ENCODE measurements at regions not wholly inside any gene's neighbourhood (a gene's known extent, or its start where the extent isn't known, plus 50 kb on each side); places are given as distances from the start of the nearest gene placed in this dataset.

DNA sequence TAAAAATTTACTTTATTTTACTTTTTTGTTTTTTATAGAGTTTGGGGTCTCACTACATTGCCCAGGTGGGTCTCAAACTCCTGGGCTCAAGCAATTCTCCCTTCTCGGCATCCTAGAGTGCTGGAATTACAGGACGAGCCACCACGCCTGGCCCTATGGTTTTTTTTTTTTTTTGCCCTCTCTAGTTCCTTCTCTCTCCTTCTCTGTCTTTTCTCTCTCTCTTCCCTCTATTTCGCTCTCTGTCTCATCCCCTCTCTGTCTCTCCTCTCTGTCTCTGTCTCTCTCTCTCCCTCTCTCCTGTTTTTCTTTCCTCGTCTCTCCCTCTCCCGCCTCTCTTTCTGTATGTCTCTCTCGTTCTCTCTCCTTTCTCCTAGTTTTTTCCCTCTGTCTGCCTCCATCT is 202.6 kb upstream of the LHX5 start:
- no peak overlapping the region for H3K4me3 ChIP-seq
- no peak for DNase-seq
- H3K27ac ChIP-seq = no peak overlapping the region
- no peaks in the 10 kb centered on the region for H3K36me3 ChIP-seq
- peaks cover 0 to 67% (median 9%) of the 10 kb centered on the region in 3 donors for H3K27me3 ChIP-seq
- TF ChIP-seq, protein P1, sequence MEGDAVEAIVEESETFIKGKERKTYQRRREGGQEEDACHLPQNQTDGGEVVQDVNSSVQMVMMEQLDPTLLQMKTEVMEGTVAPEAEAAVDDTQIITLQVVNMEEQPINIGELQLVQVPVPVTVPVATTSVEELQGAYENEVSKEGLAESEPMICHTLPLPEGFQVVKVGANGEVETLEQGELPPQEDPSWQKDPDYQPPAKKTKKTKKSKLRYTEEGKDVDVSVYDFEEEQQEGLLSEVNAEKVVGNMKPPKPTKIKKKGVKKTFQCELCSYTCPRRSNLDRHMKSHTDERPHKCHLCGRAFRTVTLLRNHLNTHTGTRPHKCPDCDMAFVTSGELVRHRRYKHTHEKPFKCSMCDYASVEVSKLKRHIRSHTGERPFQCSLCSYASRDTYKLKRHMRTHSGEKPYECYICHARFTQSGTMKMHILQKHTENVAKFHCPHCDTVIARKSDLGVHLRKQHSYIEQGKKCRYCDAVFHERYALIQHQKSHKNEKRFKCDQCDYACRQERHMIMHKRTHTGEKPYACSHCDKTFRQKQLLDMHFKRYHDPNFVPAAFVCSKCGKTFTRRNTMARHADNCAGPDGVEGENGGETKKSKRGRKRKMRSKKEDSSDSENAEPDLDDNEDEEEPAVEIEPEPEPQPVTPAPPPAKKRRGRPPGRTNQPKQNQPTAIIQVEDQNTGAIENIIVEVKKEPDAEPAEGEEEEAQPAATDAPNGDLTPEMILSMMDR (IDR thresholded peaks at IDR 0.05) = no peak
- TF ChIP-seq POLR2AphosphoS5 (IDR thresholded peaks at IDR 0.05) = no peak
- no peak for TF ChIP-seq EP300 (IDR thresholded peaks at IDR 0.05)
- no peak for TF ChIP-seq POLR2A (IDR thresholded peaks at IDR 0.05)
- no peaks in the 10 kb centered on the region for H3K9me3 ChIP-seq
- intact Hi-C loops (cut with DNase I) = no loop called here
- no peaks in the 10 kb centered on the region for H3K4me1 ChIP-seq
- WGBS, 2 donors = 74 to 77% methylated on average over 7 of the region's 7 CpGs

DNA sequence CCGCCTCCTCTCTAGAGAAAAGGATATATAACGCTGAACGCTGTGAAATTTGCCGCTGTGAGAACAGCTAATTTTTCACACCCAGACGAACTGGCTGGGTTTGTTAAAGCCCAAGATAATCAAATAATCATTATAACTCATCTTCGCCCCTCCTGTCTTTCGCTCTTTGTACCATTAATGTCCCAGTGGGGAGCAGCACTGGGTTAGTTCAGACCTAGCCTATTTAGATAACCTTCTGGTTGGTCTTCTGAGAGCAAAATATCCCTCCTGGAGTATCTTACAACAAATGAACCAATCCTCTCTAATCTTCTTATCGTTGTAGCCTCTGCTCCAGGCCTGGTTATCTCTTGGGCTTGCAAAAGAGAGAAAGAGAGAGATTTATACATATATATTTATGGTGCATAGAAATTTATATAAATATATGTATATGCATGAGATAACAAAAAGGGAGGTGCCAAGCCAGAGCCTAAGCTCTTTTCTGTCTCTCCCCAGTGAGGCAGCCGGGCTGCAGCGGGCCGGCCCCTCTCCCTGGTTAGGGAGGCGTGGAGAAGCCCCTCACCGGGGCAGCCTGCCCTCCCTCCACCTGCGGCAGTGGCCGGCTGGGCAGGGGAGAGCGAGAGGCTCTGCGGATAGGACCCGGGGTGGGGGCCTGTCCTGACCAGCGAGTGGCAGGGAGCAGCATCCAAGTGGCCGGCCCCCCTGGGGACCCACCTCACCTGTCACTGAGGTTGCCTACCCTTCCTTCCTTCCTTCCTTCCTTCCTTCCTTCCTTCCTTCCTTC is 202.0 kb upstream of the LHX5 start:
- Histone ChIP-seq H3K4me3 (no peak overlapping the region), H3K9me3 (no peaks in the 10 kb centered on the region), H3K4me1 (no peaks in the 10 kb centered on the region), H3K27ac (no peak overlapping the region), H3K27me3 (peaks cover 0 to 74% (median 16%) of the 10 kb centered on the region in 3 donors), H3K36me3 (no peaks in the 10 kb centered on the region)
- no peak for DNase-seq
- 66 to 69% methylated on average over 20 of the region's 20 CpGs for WGBS, 2 donors
- TF ChIP-seq POLR2AphosphoS5 (IDR thresholded peaks at IDR 0.05) (no peak), POLR2A (IDR thresholded peaks at IDR 0.05) (no peak)
- TF ChIP-seq, protein P1 (IDR thresholded peaks at IDR 0.05) = no peak
- intact Hi-C loops (cut with DNase I) = no loop called here

DNA sequence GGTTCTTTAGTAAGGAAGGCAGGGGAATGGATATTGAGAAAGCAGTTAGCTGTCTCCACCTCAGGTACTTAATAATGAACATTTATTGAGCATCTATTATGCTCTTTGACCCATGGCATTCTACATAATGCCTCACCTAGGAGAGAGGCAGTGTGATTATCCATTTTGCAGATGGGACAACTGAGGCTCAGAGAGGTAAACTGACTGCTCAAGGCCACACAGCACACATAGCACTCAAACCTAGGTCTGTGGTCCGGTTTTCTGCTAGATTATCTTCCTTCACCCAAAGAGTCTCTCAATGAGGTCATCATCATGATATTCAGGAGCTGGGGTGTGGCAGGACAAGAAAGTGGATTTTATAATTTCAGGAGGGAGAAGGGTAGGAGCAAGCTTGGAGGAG is 199.1 kb upstream of the LHX5 start:
- Histone ChIP-seq H3K27me3 (peaks cover 0 to 87% (median 23%) of the 10 kb centered on the region in 3 donors), H3K36me3 (no peaks in the 10 kb centered on the region), H3K4me1 (no peaks in the 10 kb centered on the region), H3K4me3 (no peak overlapping the region), H3K27ac (no peak overlapping the region), H3K9me3 (no peaks in the 10 kb centered on the region)
- 74 to 98% methylated on average over 1 of the region's 1 CpG for WGBS, 2 donors
- intact Hi-C loops (cut with DNase I) = no loop called here
- TF ChIP-seq, protein P1 (IDR thresholded peaks at IDR 0.05) = no peak
- no peak for TF ChIP-seq POLR2AphosphoS5 (IDR thresholded peaks at IDR 0.05)
- DNase-seq = no peak

DNA sequence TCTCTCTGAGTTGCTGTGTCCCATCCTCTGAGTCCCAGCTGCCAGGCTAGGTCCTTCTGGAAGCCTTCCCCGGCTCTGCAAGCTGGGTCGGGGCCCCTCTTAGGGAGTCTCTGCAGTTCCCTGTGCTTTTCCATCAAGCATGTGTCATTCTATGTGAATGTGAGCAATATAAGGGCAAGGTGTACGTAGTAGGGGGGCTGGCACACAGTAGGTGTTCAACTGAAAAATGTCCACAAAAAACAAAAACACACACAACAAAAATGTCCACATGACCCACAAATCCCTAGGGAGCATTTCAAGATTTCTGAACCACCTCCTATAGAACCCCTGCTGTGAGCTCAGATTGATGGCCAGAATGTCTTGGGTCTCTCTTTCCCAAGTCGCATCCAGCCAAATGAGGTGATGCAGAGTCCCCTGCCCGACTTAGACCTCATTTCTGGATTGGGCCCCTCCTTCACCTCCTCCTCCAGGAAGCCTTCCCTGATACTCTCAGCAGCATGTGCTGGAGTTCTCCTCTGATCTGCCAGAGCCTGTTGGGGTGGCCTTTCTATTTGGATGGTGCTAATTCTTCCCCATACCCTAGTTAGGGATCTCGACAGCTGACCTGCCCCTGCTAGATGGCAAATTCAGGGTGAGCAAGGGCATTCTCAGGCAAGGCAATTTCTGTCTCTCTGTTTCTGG is 196.1 kb upstream of the LHX5 start:
- DNase-seq = no peak
- H3K4me1 ChIP-seq = no peaks in the 10 kb centered on the region
- intact Hi-C loops (cut with DNase I) = no loop called here
- H3K36me3 ChIP-seq = no peaks in the 10 kb centered on the region
- TF ChIP-seq POLR2AphosphoS5 (IDR thresholded peaks at IDR 0.05) = no peak
- TF ChIP-seq, protein P1 (IDR thresholded peaks at IDR 0.05) = no peak
- no peak for TF ChIP-seq POLR2A (IDR thresholded peaks at IDR 0.05)
- no peak for TF ChIP-seq EP300 (IDR thresholded peaks at IDR 0.05)
- no peak overlapping the region for H3K4me3 ChIP-seq
- 51 to 60% methylated on average over 6 of the region's 6 CpGs for WGBS, 2 donors
- peaks cover 0 to 68% (median 30%) of the 10 kb centered on the region in 3 donors for H3K27me3 ChIP-seq
- no peaks in the 10 kb centered on the region for H3K9me3 ChIP-seq
- H3K27ac ChIP-seq = no peak overlapping the region

Measured in sigmoid colon (tissue), 6 donors.